HepG2 (cell line): ENCODE measurements at regions not wholly inside any gene's neighbourhood (a gene's known extent, or its start where the extent isn't known, plus 50 kb on each side); places are given as distances from the start of the nearest gene placed in this dataset.

Experiments used
- ATAC-seq: fragments of 200-7000 bp; cut with Tn5 transposase; 3 replicates; pipeline ENCODE4 v1.9.1; 2020; ENCODE audit warnings: mild to moderate bottlenecking, moderate library complexity
- BruUV-seq: library from RNA; stranded (reverse); fragments of 400-500 nt; replicated peaks from 2 replicates; lab custom pipeline; 2021; lab: Mats Ljungman, UMichigan
- CTCF ChIA-PET: fragments of 300-600 bp; formaldehyde crosslinking; extraction: SDS; loops from one replicate; lab custom pipeline; 2021; ENCODE audit warnings: low total read pairs, inconsistent platforms, low intra/inter-chr PET ratio; lab: Yijun Ruan, JAX
- POLR2A ChIA-PET: fragments of 350-600 bp; sonication (Branson Sonifier 250); formaldehyde crosslinking; loops from one replicate; lab custom pipeline; 2020; ENCODE audit warnings: antibody characterized with exemption, inconsistent platforms; lab: Yijun Ruan, JAX
- DNase-seq: peaks from one replicate; pipeline ENCODE4 v3.0.0-alpha.2; 2015; ENCODE audit warnings: low spot score
- FAIRE-seq: peaks from 3 replicates; lab custom pipeline; 2011; peaks lifted over from hg19 to GRCh38; lab: Jason Lieb, UNC
- H2AFZ ChIP-seq: one replicate; pipeline ENCODE4 v1.6.1; 2011; ENCODE audit warnings: low read length, inconsistent platforms
- H3K27ac ChIP-seq: fragments of 300-600 bp; 3 replicates; pipeline ENCODE4 v1.8.0; 2011; ENCODE audit warnings: mixed run types, mild to moderate bottlenecking, mixed read lengths, low read length, inconsistent platforms; ENCODE audit not compliant: insufficient read depth; ENCODE audit errors: extremely low read length
- H3K27me3 ChIP-seq, 2 experiments: fragments of 200-600 bp in 1 of 2; 2 replicates in 1 of 2; 3 replicates in 1 of 2; pipeline versions ENCODE4 v1.6.0 to v1.8.0; 2011; ENCODE audit warnings: low read length in 2 of 2, mild to moderate bottlenecking in 2 of 2, moderate library complexity in 2 of 2, inconsistent platforms in 1 of 2; ENCODE audit not compliant: insufficient read depth in 2 of 2, control insufficient read depth in 1 of 2
- H3K36me3 ChIP-seq, 2 experiments: fragments of 200-600 bp in 1 of 2; replicated peaks in 1 of 2; 2 replicates in 1 of 2; 3 replicates in 1 of 2; pipeline versions ENCODE4 v1.5.1 to v1.8.0; 2011; ENCODE audit warnings: low read length in 2 of 2, inconsistent platforms in 1 of 2; ENCODE audit not compliant: insufficient read depth in 2 of 2, control insufficient read depth in 1 of 2
- H3K4me1 ChIP-seq: 2 replicates; pipeline ENCODE4 v1.5.1; 2012; ENCODE audit warnings: low read length, inconsistent platforms; ENCODE audit not compliant: insufficient read depth
- H3K4me2 ChIP-seq: 2 replicates; pipeline ENCODE4 v1.6.0; 2011; ENCODE audit warnings: low read depth, low read length, inconsistent platforms
- H3K4me3 ChIP-seq, 3 experiments: fragments of 200-600 bp in 1 of 3; sonication (generic), shearing (Covaris generic) in 1 of 3; replicated peaks in 1 of 3; 2 replicates each; pipeline ENCODE4 v1.5.1; 2011 to 2016; ENCODE audit warnings: low read length in 3 of 3, inconsistent platforms in 2 of 3, low read depth in 2 of 3, mild to moderate bottlenecking in 2 of 3, control low read depth in 1 of 3, mixed read lengths in 1 of 3; ENCODE audit not compliant: insufficient read depth in 1 of 3
- H3K79me2 ChIP-seq: one replicate; pipeline ENCODE4 v1.6.1; 2011; ENCODE audit warnings: low read length, inconsistent platforms; ENCODE audit not compliant: insufficient read depth
- H3K9ac ChIP-seq: 2 replicates; pipeline ENCODE4 v1.6.0; 2011; ENCODE audit warnings: mild to moderate bottlenecking, low read depth, low read length, inconsistent platforms; ENCODE audit not compliant: insufficient read depth
- H3K9me3 ChIP-seq: 2 replicates; pipeline ENCODE4 v1.5.1; 2012; ENCODE audit warnings: mild to moderate bottlenecking, low read length
- H4K20me1 ChIP-seq: 2 replicates; pipeline ENCODE4 v1.6.0; 2011; ENCODE audit warnings: inconsistent platforms, mild to moderate bottlenecking, low read length, moderate library complexity; ENCODE audit not compliant: insufficient read depth
- FOXA1 ChIP-seq, 2 experiments: fragments of 450-650 bp in 1 of 2; sonication (generic) in 1 of 2; formaldehyde crosslinking in 1 of 2; IDR thresholded peaks; 2 replicates each; pipeline versions ENCODE4 v1.4.0 to v1.6.1; 2016 to 2020; ENCODE audit warnings: missing genetic modification reagents in 1 of 2
- MAFK ChIP-seq, 2 experiments: IDR thresholded peaks in 1 of 2; conservative IDR thresholded peaks in 1 of 2; 2 replicates each; pipeline ENCODE4 v1.6.1; 2011; ENCODE audit warnings: improper control_type of control experiment in 2 of 2, low read length in 2 of 2
- ZNF235 ChIP-seq: sonication (generic); formaldehyde crosslinking; IDR thresholded peaks from 2 replicates; pipeline ENCODE4 v1.8.1; 2023; ENCODE audit warnings: mild to moderate bottlenecking, missing genetic modification reagents, borderline replicate concordance
- WGBS: methylation state at CpG from one replicate; pipeline ENCODE4 v1.1.6; 2017; ENCODE audit warnings: low lambda C conversion rate; 5-methylcytosine and 5-hydroxymethylcytosine counted together
- in situ Hi-C: cut with HindIII; loops from 2 replicates; pipeline ENCODE4 v1.10.0; 2017; ENCODE audit warnings: low pct_unique_long_range_greater_than_20kb; ENCODE audit not compliant: extremely low pct_ligation_motif_present
- intact Hi-C: fragments of 100-400 bp; cut with micrococcal nuclease; formaldehyde crosslinking; loops from one replicate; pipeline ENCODE4 v1.10.0; 2022; ENCODE audit not compliant: unreplicated experiment
- TF ChIP-seq, protein P1 (sequence below): sonication (generic); formaldehyde crosslinking; IDR thresholded peaks from 2 replicates; pipeline ENCODE4 v1.8.0; 2022; ENCODE audit warnings: mild to moderate bottlenecking, missing genetic modification reagents; ENCODE audit not compliant: insufficient replicate concordance
- TF ChIP-seq, protein P2 (sequence below): sonication (generic); formaldehyde crosslinking; IDR thresholded peaks from 2 replicates; pipeline ENCODE4 v1.8.1; 2022; ENCODE audit warnings: mild to moderate bottlenecking, missing genetic modification reagents
- TF ChIP-seq, protein P3 (sequence below): sonication (generic); formaldehyde crosslinking; conservative IDR thresholded peaks from 2 replicates; pipeline ENCODE4 v1.4.0; 2020; ENCODE audit warnings: missing genetic modification reagents

DNA sequence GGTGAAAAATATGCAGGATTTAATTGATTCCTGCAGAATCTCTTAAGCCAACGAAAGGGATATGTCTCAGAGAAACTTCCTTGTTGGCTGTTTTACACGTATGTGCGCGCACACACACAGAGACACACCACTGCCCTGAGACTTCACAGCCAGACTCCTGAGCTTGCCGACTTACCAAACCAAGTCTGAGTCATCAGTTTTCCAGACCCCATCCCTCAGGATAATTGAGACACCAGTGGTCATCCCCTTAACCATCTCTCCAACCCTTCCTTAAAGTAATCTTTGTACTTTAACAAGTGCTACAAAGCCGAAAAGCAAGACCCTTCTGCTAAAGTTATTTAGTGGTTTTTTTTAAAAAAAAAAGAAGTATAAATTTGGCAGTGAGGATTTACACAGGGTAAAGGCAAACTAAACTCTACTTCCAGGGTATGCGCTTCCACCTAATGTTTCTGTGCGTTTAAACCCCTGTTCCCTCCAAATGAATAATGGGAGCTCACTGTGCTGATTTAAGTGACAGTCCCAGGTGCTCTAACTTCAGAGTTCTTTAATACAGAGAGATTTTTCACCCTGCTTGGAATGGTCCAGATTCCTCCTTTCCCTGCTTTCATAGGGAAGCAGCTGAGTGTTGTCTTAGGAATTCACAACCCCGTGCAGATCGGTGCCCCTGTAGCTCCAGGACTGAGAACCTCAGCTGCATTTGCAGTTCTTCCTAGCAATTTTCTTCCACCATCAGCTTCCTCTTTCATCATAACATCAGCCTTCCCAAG lies 198.5 kb downstream of the INHBA start:
- Histone ChIP-seq H3K27ac (no peak overlapping the region), H3K4me1 (peaks cover 27% of the 10 kb centered on the region), H3K4me3 (no peak overlapping the region), H3K36me3 (no peaks in the 10 kb centered on the region), H3K9me3 (peaks cover 29% of the 10 kb centered on the region; the same call in 1 of the 2 replicates), H3K9ac (no peak overlapping the region), H3K27me3 (no peaks in the 10 kb centered on the region), H2AFZ (no peak overlapping the region), H3K79me2 (no peaks in the 10 kb centered on the region), H4K20me1 (no peaks in the 10 kb centered on the region), H3K4me2 (no peak overlapping the region)
- TF ChIP-seq, protein P1, sequence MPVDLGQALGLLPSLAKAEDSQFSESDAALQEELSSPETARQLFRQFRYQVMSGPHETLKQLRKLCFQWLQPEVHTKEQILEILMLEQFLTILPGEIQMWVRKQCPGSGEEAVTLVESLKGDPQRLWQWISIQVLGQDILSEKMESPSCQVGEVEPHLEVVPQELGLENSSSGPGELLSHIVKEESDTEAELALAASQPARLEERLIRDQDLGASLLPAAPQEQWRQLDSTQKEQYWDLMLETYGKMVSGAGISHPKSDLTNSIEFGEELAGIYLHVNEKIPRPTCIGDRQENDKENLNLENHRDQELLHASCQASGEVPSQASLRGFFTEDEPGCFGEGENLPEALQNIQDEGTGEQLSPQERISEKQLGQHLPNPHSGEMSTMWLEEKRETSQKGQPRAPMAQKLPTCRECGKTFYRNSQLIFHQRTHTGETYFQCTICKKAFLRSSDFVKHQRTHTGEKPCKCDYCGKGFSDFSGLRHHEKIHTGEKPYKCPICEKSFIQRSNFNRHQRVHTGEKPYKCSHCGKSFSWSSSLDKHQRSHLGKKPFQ, result no peak
- TF ChIP-seq FOXA1 (IDR thresholded peaks at IDR 0.05), result no peak
- TF ChIP-seq FOXA1 (CRISPR knock-in tag; IDR thresholded peaks at IDR 0.05), result no peak
- TF ChIP-seq ZNF235 (CRISPR knock-in tag), result no peak
- TF ChIP-seq, protein P2, sequence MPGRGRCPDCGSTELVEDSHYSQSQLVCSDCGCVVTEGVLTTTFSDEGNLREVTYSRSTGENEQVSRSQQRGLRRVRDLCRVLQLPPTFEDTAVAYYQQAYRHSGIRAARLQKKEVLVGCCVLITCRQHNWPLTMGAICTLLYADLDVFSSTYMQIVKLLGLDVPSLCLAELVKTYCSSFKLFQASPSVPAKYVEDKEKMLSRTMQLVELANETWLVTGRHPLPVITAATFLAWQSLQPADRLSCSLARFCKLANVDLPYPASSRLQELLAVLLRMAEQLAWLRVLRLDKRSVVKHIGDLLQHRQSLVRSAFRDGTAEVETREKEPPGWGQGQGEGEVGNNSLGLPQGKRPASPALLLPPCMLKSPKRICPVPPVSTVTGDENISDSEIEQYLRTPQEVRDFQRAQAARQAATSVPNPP (CRISPR knock-in tag), result no peak
- TF ChIP-seq, protein P3, sequence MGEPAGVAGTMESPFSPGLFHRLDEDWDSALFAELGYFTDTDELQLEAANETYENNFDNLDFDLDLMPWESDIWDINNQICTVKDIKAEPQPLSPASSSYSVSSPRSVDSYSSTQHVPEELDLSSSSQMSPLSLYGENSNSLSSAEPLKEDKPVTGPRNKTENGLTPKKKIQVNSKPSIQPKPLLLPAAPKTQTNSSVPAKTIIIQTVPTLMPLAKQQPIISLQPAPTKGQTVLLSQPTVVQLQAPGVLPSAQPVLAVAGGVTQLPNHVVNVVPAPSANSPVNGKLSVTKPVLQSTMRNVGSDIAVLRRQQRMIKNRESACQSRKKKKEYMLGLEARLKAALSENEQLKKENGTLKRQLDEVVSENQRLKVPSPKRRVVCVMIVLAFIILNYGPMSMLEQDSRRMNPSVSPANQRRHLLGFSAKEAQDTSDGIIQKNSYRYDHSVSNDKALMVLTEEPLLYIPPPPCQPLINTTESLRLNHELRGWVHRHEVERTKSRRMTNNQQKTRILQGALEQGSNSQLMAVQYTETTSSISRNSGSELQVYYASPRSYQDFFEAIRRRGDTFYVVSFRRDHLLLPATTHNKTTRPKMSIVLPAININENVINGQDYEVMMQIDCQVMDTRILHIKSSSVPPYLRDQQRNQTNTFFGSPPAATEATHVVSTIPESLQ, result no peak
- 0 out of 4 replicates have a peak, but pooled peaks of 1 of the 2 experiments have one; percentile 22 for TF ChIP-seq MAFK (conservative IDR thresholded peaks at IDR 0.05 in 1 of 2, IDR thresholded peaks at IDR 0.05 in 1 of 2; ENCODE audit: low read length in 2 of 2)
- in situ Hi-C loops, result no loop called here
- BruUV-seq, result no TSS peak
- 50% methylated on average over 10 of the region's 10 CpGs for WGBS
- ChIA-PET POLR2A (no interaction called here), CTCF (no interaction called here)
- DNase-seq (no peak), ATAC-seq (no peak), FAIRE-seq (no peak)
- intact Hi-C loops, result no loop called here
